GM12878 (cell line): ENCODE measurements at regions not wholly inside any gene's neighbourhood (a gene's known extent, or its start where the extent isn't known, plus 50 kb on each side); places are given as distances from the start of the nearest gene placed in this dataset.

Experiments
- ATAC-seq: fragments of 200-7000 bp; cut with Tn5 transposase; 3 replicates; pipeline ENCODE4 v1.9.1; 2020; ENCODE audit warnings: mild to moderate bottlenecking, moderate library complexity
- BruUV-seq: library from RNA; stranded (reverse); fragments of 400-500 nt; replicated peaks from 2 replicates; lab custom pipeline; 2021; lab: Mats Ljungman, UMichigan
- CTCF ChIA-PET: fragments of 300-600 bp; sonication (Branson Sonifier 250); formaldehyde crosslinking; extraction: SDS; loops from one replicate; lab custom pipeline; 2021; ENCODE audit warnings: inconsistent platforms; lab: Yijun Ruan, JAX
- POLR2A ChIA-PET: fragments of 350-600 bp; formaldehyde crosslinking; extraction: SDS; loops from one replicate; lab custom pipeline; 2021; ENCODE audit warnings: inconsistent platforms; lab: Charles Lee
- RAD21 ChIA-PET: fragments of 300-600 bp; sonication (Branson Sonifier 250); formaldehyde crosslinking; loops from one replicate; lab custom pipeline; 2023; ENCODE audit warnings: antibody characterized with exemption; ENCODE audit not compliant: unreplicated experiment; lab: Charles Lee
- SMC1A ChIA-PET: fragments of 300-600 bp; sonication (Branson Sonifier 250); formaldehyde crosslinking; loops from one replicate; lab custom pipeline; 2023; ENCODE audit not compliant: unreplicated experiment, uncharacterized antibody; lab: Charles Lee
- DNase-seq: peaks from one replicate; pipeline ENCODE4 v3.0.0-alpha.2; 2011; ENCODE audit warnings: low read depth, low spot score
- FAIRE-seq: peaks from 3 replicates; lab custom pipeline; 2011; peaks lifted over from hg19 to GRCh38; lab: Jason Lieb, UNC
- H2AFZ ChIP-seq: 2 replicates; pipeline ENCODE4 v1.6.0; 2011; ENCODE audit warnings: low read depth, low read length, control low read depth; ENCODE audit not compliant: control insufficient read depth
- H3K27ac ChIP-seq: 2 replicates; pipeline ENCODE4 v1.5.1; 2011; ENCODE audit warnings: control low read depth; ENCODE audit not compliant: control insufficient read depth, insufficient read depth
- H3K27me3 ChIP-seq, 2 experiments: replicated peaks in 1 of 2; 2 replicates each; pipeline versions ENCODE4 v1.6.0 to v1.6.1; 2011; ENCODE audit warnings: low read length in 1 of 2; ENCODE audit not compliant: control insufficient read depth in 2 of 2, insufficient read depth in 2 of 2
- H3K36me3 ChIP-seq, 2 experiments: 2 replicates each; pipeline ENCODE4 v1.5.1; 2011; ENCODE audit warnings: low read length in 1 of 2; ENCODE audit not compliant: control insufficient read depth in 2 of 2, insufficient read depth in 2 of 2
- H3K4me1 ChIP-seq: 2 replicates; pipeline ENCODE4 v1.6.1; 2011; ENCODE audit warnings: mild to moderate bottlenecking, low read length, moderate library complexity, mixed read lengths; ENCODE audit not compliant: control insufficient read depth, insufficient read depth
- H3K4me2 ChIP-seq: 2 replicates; pipeline ENCODE4 v1.6.0; 2011; ENCODE audit warnings: control low read depth; ENCODE audit not compliant: control insufficient read depth, insufficient read depth
- H3K4me3 ChIP-seq: fragments of 200-600 bp; sonication (generic); 2 replicates; pipeline ENCODE4 v1.5.1; 2016
- H3K79me2 ChIP-seq: 2 replicates; pipeline ENCODE4 v1.6.0; 2011; ENCODE audit warnings: low read length; ENCODE audit not compliant: control insufficient read depth, insufficient read depth
- H3K9ac ChIP-seq: 2 replicates; pipeline ENCODE4 v1.8.0; 2011; ENCODE audit warnings: low read length, control low read depth, mixed read lengths; ENCODE audit not compliant: control insufficient read depth, insufficient read depth
- H3K9me3 ChIP-seq: replicated peaks from 3 replicates; pipeline ENCODE4 v1.5.1; 2011; ENCODE audit warnings: mild to moderate bottlenecking, low read length; ENCODE audit not compliant: control insufficient read depth, insufficient read depth
- H4K20me1 ChIP-seq: 2 replicates; pipeline ENCODE4 v1.6.0; 2011; ENCODE audit not compliant: control insufficient read depth, insufficient read depth
- EED ChIP-seq: sonication (generic); IDR thresholded peaks from 2 replicates; pipeline ENCODE4 v1.6.1; 2016; ENCODE audit warnings: antibody characterized with exemption, low read depth
- NFYA ChIP-seq: IDR thresholded peaks from 2 replicates; pipeline ENCODE4 v1.6.1; 2011; ENCODE audit warnings: low read depth, mild to moderate bottlenecking, low read length, improper control_type of control experiment, borderline replicate concordance
- SIX5 ChIP-seq: IDR thresholded peaks from 2 replicates; pipeline ENCODE4 v1.6.1; 2011; ENCODE audit warnings: mild to moderate bottlenecking, low read depth, low read length, moderate library complexity; ENCODE audit not compliant: severe bottlenecking
- WGBS: methylation state at CpG from one replicate; pipeline ENCODE4 v1.1.6; 2016; ENCODE audit warnings: low lambda C conversion rate; ENCODE audit not compliant: insufficient replicate concordance, insufficient coverage; ENCODE audit errors: missing lambda C conversion rate; 5-methylcytosine and 5-hydroxymethylcytosine counted together
- in situ Hi-C: fragments of 300-500 bp; cut with MboI; formaldehyde crosslinking; loops from 9 replicates; pipeline ENCODE4 v1.14.3; 2018; ENCODE audit warnings: mixed read lengths
- intact Hi-C: fragments of 100-400 bp; cut with micrococcal nuclease; formaldehyde crosslinking; loops from one replicate; pipeline ENCODE4 v1.14.2; 2022; ENCODE audit not compliant: unreplicated experiment
- TF ChIP-seq, protein P1 (sequence below): IDR thresholded peaks from 2 replicates; pipeline ENCODE4 v1.6.1; 2011; ENCODE audit warnings: borderline replicate concordance, low read depth, mild to moderate bottlenecking, moderate library complexity, low read length; ENCODE audit not compliant: insufficient read depth, poor library complexity, severe bottlenecking

DNA sequence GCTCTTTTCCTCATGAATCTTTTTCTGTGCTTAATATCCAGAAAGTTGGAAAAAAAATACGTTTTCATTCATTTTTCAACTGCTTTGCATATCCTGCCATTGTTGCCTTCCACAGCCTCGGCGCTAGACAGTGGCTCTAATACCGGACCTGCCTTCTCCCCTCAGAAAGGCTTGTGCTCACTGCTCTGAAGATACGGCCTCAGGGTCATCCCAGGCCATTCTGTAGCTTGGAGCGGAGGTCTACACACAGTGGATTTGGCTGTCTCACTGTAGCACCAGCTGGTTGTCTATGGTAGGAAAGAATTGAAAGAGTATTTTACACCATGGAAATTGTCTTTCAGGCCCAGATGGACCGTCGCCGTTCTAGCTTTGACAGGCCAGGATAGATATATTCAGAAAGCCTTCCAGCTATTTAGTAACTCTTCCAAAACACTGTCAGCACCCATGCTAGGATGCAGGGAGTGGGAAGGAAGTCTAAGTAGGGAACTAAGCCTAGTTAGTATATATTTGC is 242.0 kb downstream of the TMEM182 start (continued):
- TF ChIP-seq, protein P1, sequence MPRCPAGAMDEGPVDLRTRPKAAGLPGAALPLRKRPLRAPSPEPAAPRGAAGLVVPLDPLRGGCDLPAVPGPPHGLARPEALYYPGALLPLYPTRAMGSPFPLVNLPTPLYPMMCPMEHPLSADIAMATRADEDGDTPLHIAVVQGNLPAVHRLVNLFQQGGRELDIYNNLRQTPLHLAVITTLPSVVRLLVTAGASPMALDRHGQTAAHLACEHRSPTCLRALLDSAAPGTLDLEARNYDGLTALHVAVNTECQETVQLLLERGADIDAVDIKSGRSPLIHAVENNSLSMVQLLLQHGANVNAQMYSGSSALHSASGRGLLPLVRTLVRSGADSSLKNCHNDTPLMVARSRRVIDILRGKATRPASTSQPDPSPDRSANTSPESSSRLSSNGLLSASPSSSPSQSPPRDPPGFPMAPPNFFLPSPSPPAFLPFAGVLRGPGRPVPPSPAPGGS, result no peak

DNA sequence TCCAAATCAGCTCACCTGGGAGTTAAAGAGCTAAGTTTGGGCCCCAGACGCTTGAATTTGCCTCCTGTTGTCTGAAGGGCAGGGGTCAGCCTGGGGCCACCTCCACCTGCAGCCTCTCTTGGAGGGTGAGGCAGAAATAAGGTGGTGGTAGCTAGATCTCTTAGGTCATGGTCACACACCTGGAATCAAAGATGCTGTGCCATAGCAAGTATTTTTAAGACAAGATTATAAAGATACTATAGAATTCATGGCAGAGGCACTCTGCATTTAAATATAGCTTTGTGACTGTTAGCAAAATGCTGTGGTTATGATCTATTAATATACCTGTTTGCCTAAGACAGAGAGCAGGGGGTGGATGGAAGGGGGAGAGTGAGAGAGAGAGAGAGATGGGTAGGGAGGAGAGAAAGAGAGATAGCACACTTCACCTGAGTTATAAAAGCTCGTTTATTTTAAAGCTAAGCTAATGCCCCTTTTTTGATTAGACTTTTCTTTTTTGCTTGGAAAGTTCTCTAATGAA is 242.7 kb downstream of the TMEM182 start:
- Histone ChIP-seq H3K27me3 (no peaks in the 10 kb centered on the region), H3K4me3 (no peak overlapping the region), H4K20me1 (no peaks in the 10 kb centered on the region), H3K36me3 (no peaks in the 10 kb centered on the region), H3K4me1 (no peaks in the 10 kb centered on the region; the same call in 1 of the 2 replicates), H3K4me2 (no peak overlapping the region), H3K9ac (no peak overlapping the region), H2AFZ (no peak overlapping the region), H3K9me3 (no peaks in the 10 kb centered on the region), H3K79me2 (no peaks in the 10 kb centered on the region), H3K27ac (no peak overlapping the region)
- intact Hi-C loops (no loop called here), in situ Hi-C loops (no loop called here)
- DNase-seq (no peak), FAIRE-seq (no peak), ATAC-seq (no peak)
- no TSS peak for BruUV-seq
- SMC1A ChIA-PET, result no interaction called here
- 0% methylated on average over 2 of the region's 2 CpGs for WGBS
- RAD21 ChIA-PET, result no interaction called here
- TF ChIP-seq, protein P1, result no peak
- TF ChIP-seq SIX5 (no peak), EED (no peak), NFYA (no peak)
- CTCF ChIA-PET, result no interaction called here
- POLR2A ChIA-PET, result no interaction called here
